Adipocyte (in vitro differentiated cells): ENCODE measurements at regions not wholly inside any gene's neighbourhood (a gene's known extent, or its start where the extent isn't known, plus 50 kb on each side); places are given as distances from the start of the nearest gene placed in this dataset.
A peak's percentile ranks its signal among the peaks of the same experiment; 100 is the strongest.

ENCODE experiments used
- DNase-seq: peaks from one replicate; pipeline ENCODE4 v3.0.0-alpha.2; 2015; ENCODE audit warnings: low read depth
- H3K27me3 ChIP-seq: replicated peaks from 2 replicates; pipeline ENCODE4 v1.7.0; 2013; ENCODE audit warnings: mild to moderate bottlenecking, low read length, moderate library complexity; ENCODE audit not compliant: control insufficient read depth, insufficient read depth
- H3K36me3 ChIP-seq: 2 replicates; pipeline ENCODE4 v1.7.0; 2013; ENCODE audit warnings: low read length, mild to moderate bottlenecking, moderate library complexity; ENCODE audit not compliant: control insufficient read depth, insufficient read depth, severe bottlenecking
- H3K4me1 ChIP-seq: 2 replicates; pipeline ENCODE4 v1.7.0; 2013; ENCODE audit warnings: mild to moderate bottlenecking, low read length, moderate library complexity; ENCODE audit not compliant: control insufficient read depth, insufficient read depth
- H3K4me3 ChIP-seq: 2 replicates; pipeline ENCODE4 v1.7.0; 2013; ENCODE audit warnings: mild to moderate bottlenecking, low read length, moderate library complexity
- H3K9ac ChIP-seq: 2 replicates; pipeline ENCODE4 v1.7.0; 2013; ENCODE audit warnings: mild to moderate bottlenecking, low read length, moderate library complexity
- H3K9me3 ChIP-seq: 2 replicates; pipeline ENCODE4 v1.7.0; 2013; ENCODE audit warnings: mild to moderate bottlenecking, low read length, moderate library complexity; ENCODE audit not compliant: control insufficient read depth

- Histone ChIP-seq H3K4me1 (peaks cover 9% of the 10 kb centered on the region), H3K4me3 (no peak overlapping the region), H3K9me3 (no peaks in the 10 kb centered on the region), H3K27me3 (peaks cover 6% of the 10 kb centered on the region), H3K36me3 (no peaks in the 10 kb centered on the region), H3K9ac (no peak overlapping the region)
- no peak for DNase-seq
Observed at GRCh38 chr6:149150301-149150700, 167.2 kb upstream of the TAB2 start.

DNA sequence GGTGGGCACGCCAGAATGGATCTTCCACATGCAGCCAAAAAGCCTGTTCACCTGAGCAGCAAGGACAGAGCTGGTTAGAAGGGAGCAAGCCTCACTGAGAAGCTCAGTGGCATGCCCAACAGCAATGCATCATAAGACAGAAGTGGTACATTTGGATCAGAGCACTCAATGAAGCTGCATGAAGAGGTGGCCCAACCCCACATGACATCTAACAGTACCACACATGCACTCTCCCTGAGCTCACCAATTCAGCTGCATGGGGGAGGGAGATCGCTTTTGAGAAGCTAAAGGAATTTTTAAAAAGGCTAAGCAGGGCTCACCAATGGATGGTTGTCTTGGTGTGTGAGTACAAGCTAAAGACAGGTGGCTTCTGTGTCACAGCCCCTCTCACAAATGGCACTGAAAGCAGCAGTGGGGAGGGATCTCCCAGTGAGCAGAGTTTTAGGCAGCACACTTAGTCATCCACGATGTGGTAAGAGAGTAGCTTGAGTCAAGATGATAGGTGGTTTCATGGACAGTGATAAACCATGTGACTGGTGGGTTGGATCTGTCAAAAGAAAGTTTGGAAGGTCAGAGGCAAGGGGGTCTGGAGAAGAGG is 166.6 kb upstream of the TAB2 start:
- Histone ChIP-seq H3K9me3 (no peaks in the 10 kb centered on the region), H3K9ac (no peak overlapping the region), H3K4me3 (no peak overlapping the region), H3K4me1 (peaks cover 9% of the 10 kb centered on the region), H3K27me3 (peaks cover 6% of the 10 kb centered on the region), H3K36me3 (no peaks in the 10 kb centered on the region)
- DNase-seq = no peak

GRCh38 chr6:149152521-149152920 is 165.0 kb upstream of the TAB2 start:
- no peak for DNase-seq
- Histone ChIP-seq H3K36me3 (no peaks in the 10 kb centered on the region), H3K9me3 (no peaks in the 10 kb centered on the region), H3K9ac (no peak overlapping the region), H3K4me3 (no peak overlapping the region), H3K27me3 (peaks cover 6% of the 10 kb centered on the region), H3K4me1 (peaks cover 5% of the 10 kb centered on the region)

GRCh38 chr6:149153100-149153499 is 164.4 kb upstream of the TAB2 start:
- no peak for DNase-seq
- H3K4me3 ChIP-seq = no peak overlapping the region
- H3K27me3 ChIP-seq = peaks cover 6% of the 10 kb centered on the region
- no peak overlapping the region for H3K9ac ChIP-seq
- H3K4me1 ChIP-seq = peaks cover 5% of the 10 kb centered on the region
- no peaks in the 10 kb centered on the region for H3K9me3 ChIP-seq
- H3K36me3 ChIP-seq = no peaks in the 10 kb centered on the region

GRCh38 chr6:149153693-149154092 is 163.8 kb upstream of the TAB2 start:
- no peak overlapping the region for H3K9ac ChIP-seq

GRCh38 chr6:149154261-149154821 is 163.2 kb upstream of the TAB2 start:
- Histone ChIP-seq H3K27me3 (peaks cover 6% of the 10 kb centered on the region), H3K4me1 (peaks cover 5% of the 10 kb centered on the region), H3K4me3 (no peak overlapping the region), H3K9ac (no peak overlapping the region), H3K9me3 (no peaks in the 10 kb centered on the region), H3K36me3 (no peaks in the 10 kb centered on the region)
- DNase-seq = no peak

More at GRCh38 chr6:149153693-149154092, 163.8 kb upstream of the TAB2 start:
- Histone ChIP-seq H3K4me3 (no peak overlapping the region), H3K9me3 (no peaks in the 10 kb centered on the region), H3K27me3 (peaks cover 6% of the 10 kb centered on the region), H3K4me1 (peaks cover 5% of the 10 kb centered on the region), H3K36me3 (no peaks in the 10 kb centered on the region)
- DNase-seq = no peak

GRCh38 chr6:149157126-149157525 is 160.4 kb upstream of the TAB2 start:
- Histone ChIP-seq H3K36me3 (no peaks in the 10 kb centered on the region), H3K9me3 (no peaks in the 10 kb centered on the region), H3K4me3 (no peak overlapping the region), H3K9ac (no peak overlapping the region), H3K27me3 (peaks cover 4% of the 10 kb centered on the region), H3K4me1 (peaks cover 5% of the 10 kb centered on the region)
- DNase-seq = peak; percentile 7

DNA sequence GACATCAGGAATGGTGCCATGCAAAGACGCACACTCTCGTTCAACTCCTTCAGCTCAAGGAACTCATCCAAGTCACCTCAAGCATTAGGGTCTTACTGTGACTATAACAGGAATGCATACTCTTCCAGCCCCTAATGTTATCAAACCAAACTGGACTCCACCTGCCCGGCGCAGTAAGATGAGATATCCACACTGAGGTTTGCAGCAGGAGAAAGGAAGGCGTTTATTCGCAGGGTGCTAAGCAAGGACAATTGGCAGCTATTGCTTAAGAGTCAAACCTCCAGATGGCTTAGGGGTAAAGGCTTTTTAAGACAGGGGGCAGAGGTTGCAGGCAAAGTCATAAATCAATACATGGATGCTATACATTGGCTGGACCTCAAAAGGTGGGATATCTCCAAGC is 159.4 kb upstream of the TAB2 start:
- H3K9me3 ChIP-seq = no peaks in the 10 kb centered on the region
- no peak overlapping the region for H3K9ac ChIP-seq
- no peak for DNase-seq
- no peaks in the 10 kb centered on the region for H3K36me3 ChIP-seq
- H3K4me1 ChIP-seq = peaks cover 5% of the 10 kb centered on the region
- no peaks in the 10 kb centered on the region for H3K27me3 ChIP-seq
- no peak overlapping the region for H3K4me3 ChIP-seq

DNA sequence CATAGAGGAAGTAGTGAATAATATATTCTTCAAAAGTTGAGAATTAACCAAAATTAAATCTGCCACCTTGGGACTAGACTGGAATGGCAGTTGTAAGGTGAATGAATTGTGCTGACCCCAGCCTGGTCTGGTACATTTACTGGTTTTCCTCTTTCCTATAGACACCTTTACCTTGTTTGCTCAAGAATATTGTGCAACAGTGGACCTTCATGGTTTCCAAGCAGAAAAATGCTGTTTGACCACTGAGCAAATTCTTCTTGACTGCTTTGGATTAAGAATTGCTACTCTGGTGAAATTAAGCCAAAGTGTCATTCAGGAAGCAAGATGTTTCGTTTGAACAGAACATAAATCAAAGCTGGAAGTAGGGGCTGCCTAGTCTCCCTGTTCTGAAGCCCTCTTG is 156.6 kb upstream of the TAB2 start:
- Histone ChIP-seq H3K27me3 (no peaks in the 10 kb centered on the region), H3K36me3 (no peaks in the 10 kb centered on the region), H3K4me1 (no peaks in the 10 kb centered on the region), H3K9ac (no peak overlapping the region), H3K4me3 (no peak overlapping the region), H3K9me3 (no peaks in the 10 kb centered on the region)
- no peak for DNase-seq

- Histone ChIP-seq H3K4me1 (no peaks in the 10 kb centered on the region), H3K4me3 (no peak overlapping the region), H3K9me3 (no peaks in the 10 kb centered on the region), H3K36me3 (no peaks in the 10 kb centered on the region), H3K27me3 (no peaks in the 10 kb centered on the region), H3K9ac (no peak overlapping the region)
- DNase-seq = no peak
Observed at GRCh38 chr6:149162924-149163323, 154.6 kb upstream of the TAB2 start.

DNA sequence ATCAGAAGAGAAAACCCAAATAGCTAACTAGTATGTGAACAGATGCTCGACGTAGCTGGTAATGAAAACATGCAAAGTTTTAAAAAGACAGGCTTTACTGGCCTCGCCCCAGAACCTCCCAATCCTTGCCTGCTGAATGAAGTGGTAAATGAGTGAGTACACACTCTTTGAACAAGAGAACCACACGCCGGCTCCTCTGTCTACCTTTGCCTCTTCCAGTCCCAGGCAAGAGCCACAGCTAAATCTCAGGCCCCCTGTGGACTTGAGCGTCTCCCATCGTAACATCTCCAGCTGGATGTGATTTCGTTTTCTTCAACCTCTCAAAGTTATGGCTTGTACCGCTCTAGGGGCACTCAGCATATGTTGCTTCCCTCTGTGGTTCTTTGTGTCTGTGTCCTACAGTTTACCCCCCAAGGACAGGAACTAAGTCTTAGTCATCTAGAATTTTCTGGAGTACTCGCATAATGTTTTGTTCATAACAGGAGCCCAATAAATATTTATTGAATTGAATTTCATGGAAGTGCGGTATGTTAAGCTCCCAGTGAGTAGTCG is 153.2 kb upstream of the TAB2 start:
- no peaks in the 10 kb centered on the region for H3K9me3 ChIP-seq
- H3K9ac ChIP-seq = no peak overlapping the region
- no peak overlapping the region for H3K4me3 ChIP-seq
- no peaks in the 10 kb centered on the region for H3K36me3 ChIP-seq
- no peaks in the 10 kb centered on the region for H3K27me3 ChIP-seq
- DNase-seq = no peak
- H3K4me1 ChIP-seq = peaks cover under 1% of the 10 kb centered on the region

DNA sequence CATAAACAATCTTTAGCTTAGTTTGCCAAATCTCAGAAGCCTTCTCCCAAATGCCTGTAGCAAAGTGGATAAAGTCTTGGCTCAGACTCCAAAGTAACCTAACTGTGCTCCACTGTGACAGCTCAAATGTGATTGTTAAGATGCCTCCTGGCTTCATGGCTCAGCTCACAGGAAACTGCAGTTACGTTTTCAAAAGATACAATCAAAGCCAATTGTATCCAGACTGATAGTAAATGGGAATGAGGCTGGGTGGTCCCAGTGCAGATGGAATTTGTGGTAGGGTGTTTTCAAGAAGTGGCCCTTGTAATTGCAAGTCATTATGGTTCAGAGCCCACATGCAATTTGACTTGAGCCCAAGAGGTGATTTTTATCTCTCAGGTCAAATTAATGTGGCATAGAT is 151.2 kb upstream of the TAB2 start:
- no peak for DNase-seq
- Histone ChIP-seq H3K9me3 (no peaks in the 10 kb centered on the region), H3K36me3 (no peaks in the 10 kb centered on the region), H3K4me1 (peaks cover 19% of the 10 kb centered on the region), H3K4me3 (no peak overlapping the region), H3K9ac (no peak overlapping the region), H3K27me3 (no peaks in the 10 kb centered on the region)
